ENCODE measurements at regions not wholly inside any gene's neighbourhood (a gene's known extent, or its start where the extent isn't known, plus 50 kb on each side); places are given as distances from the start of the nearest gene placed in this dataset.

GRCh38 chr10:106467506-106467905 lies 697.0 kb downstream of the SORCS1 start:
- DNase-seq (ENCODE audit: low spot score) = no peak

GRCh38 chr10:106457522-106457921 lies 707.0 kb downstream of the SORCS1 start:
- DNase-seq (ENCODE audit: low spot score) = no peak

- DNase-seq (ENCODE audit: low spot score) = no peak
These were observed 710.3 kb downstream of the SORCS1 start for GRCh38 chr10:106454233-106454632.

GRCh38 chr10:106450966-106451365 lies 713.5 kb downstream of the SORCS1 start:
- no peak for DNase-seq (ENCODE audit: low spot score)

- no peak for DNase-seq (ENCODE audit: low spot score)
These were observed 717.6 kb downstream of the SORCS1 start for GRCh38 chr10:106446920-106447319.

- no peak for DNase-seq (ENCODE audit: low spot score)
These were observed 722.3 kb downstream of the SORCS1 start for GRCh38 chr10:106442223-106442622.

GRCh38 chr10:106440767-106441166 lies 723.7 kb downstream of the SORCS1 start:
- no peak for DNase-seq (ENCODE audit: low spot score)

GRCh38 chr10:106440355-106440754 lies 724.2 kb downstream of the SORCS1 start:
- no peak for DNase-seq (ENCODE audit: low spot score)

- no peak for DNase-seq (ENCODE audit: low spot score)
These were observed 725.1 kb downstream of the SORCS1 start for GRCh38 chr10:106439366-106439765.

- DNase-seq (ENCODE audit: low spot score) = no peak
These were observed 726.1 kb downstream of the SORCS1 start for GRCh38 chr10:106438386-106438785.

GRCh38 chr10:106436123-106436715 lies 728.3 kb downstream of the SORCS1 start:
- no peak for DNase-seq (ENCODE audit: low spot score)

- no peak for DNase-seq (ENCODE audit: low spot score)
These were observed 729.4 kb downstream of the SORCS1 start for GRCh38 chr10:106435081-106435480.

- DNase-seq (ENCODE audit: low spot score) = no peak
These were observed 739.5 kb downstream of the SORCS1 start for GRCh38 chr10:106424981-106425380.

GRCh38 chr10:106424054-106424453 lies 740.5 kb downstream of the SORCS1 start:
- no peak for DNase-seq (ENCODE audit: low spot score)

GRCh38 chr10:106410331-106410730 lies 754.2 kb downstream of the SORCS1 start:
- no peak for DNase-seq (ENCODE audit: low spot score)

GRCh38 chr10:106405141-106405540 lies 759.4 kb downstream of the SORCS1 start:
- no peak for DNase-seq (ENCODE audit: low spot score)

- DNase-seq (ENCODE audit: low spot score) = no peak
These were observed 762.0 kb downstream of the SORCS1 start for GRCh38 chr10:106402458-106402857.

GRCh38 chr10:106401967-106402366 lies 762.5 kb downstream of the SORCS1 start:
- no peak for DNase-seq (ENCODE audit: low spot score)

- no peak for DNase-seq (ENCODE audit: low spot score)
These were observed 763.3 kb downstream of the SORCS1 start for GRCh38 chr10:106401161-106401560.

GRCh38 chr10:106399112-106399511 lies 765.4 kb downstream of the SORCS1 start:
- DNase-seq (ENCODE audit: low spot score) = no peak

- no peak for DNase-seq (ENCODE audit: low spot score)
These were observed 768.3 kb downstream of the SORCS1 start for GRCh38 chr10:106396192-106396591.

- no peak for DNase-seq (ENCODE audit: low spot score)
These were observed 769.3 kb downstream of the SORCS1 start for GRCh38 chr10:106395041-106395749.

GRCh38 chr10:106392778-106393177 lies 771.7 kb downstream of the SORCS1 start:
- DNase-seq (ENCODE audit: low spot score) = no peak

GRCh38 chr10:106387063-106387462 lies 777.4 kb downstream of the SORCS1 start:
- DNase-seq (ENCODE audit: low spot score) = no peak

Data from ureter (tissue), 1 donor.